Neural crest cell (in vitro differentiated cells): ENCODE measurements at regions not wholly inside any gene's neighbourhood (a gene's known extent, or its start where the extent isn't known, plus 50 kb on each side); places are given as distances from the start of the nearest gene placed in this dataset.
A peak's percentile ranks its signal among the peaks of the same experiment; 100 is the strongest.

ENCODE experiments used
- DNase-seq: peaks from one replicate; pipeline ENCODE4 v3.0.0; 2021; ENCODE audit warnings: low read depth, mixed read lengths, low spot score
- H3K27ac Mint-ChIP-seq: one replicate; pipeline ENCODE4 v1.8.0; 2021; ENCODE audit warnings: mild to moderate bottlenecking, mixed read lengths; ENCODE audit not compliant: unreplicated experiment
- H3K27me3 Mint-ChIP-seq: 2 replicates; pipeline ENCODE4 v1.8.0; 2021; ENCODE audit warnings: low read depth, mild to moderate bottlenecking, mixed read lengths
- H3K36me3 Mint-ChIP-seq: 2 replicates; pipeline ENCODE4 v1.8.0; 2021; ENCODE audit warnings: low read depth, mild to moderate bottlenecking, mixed read lengths
- H3K4me1 Mint-ChIP-seq: 2 replicates; pipeline ENCODE4 v1.8.0; 2021; ENCODE audit warnings: mixed read lengths
- H3K4me3 Mint-ChIP-seq: one replicate; pipeline ENCODE4 v1.8.0; 2021; ENCODE audit warnings: mild to moderate bottlenecking, mixed read lengths
- H3K9me3 Mint-ChIP-seq: 2 replicates; pipeline ENCODE4 v1.8.0; 2021; ENCODE audit warnings: mixed read lengths
- CTCF ChIP-seq: fragments of 200-600 bp; sonication (generic); conservative IDR thresholded peaks from 2 replicates; pipeline ENCODE4 v1.5.0; 2021; ENCODE audit warnings: antibody characterized with exemption, mild to moderate bottlenecking

- Mint-ChIP-seq H3K36me3 (no peaks in the 10 kb centered on the region), H3K27me3 (peaks cover 19% of the 10 kb centered on the region), H3K4me1 (peaks cover 7% of the 10 kb centered on the region), H3K27ac (no peak overlapping the region), H3K4me3 (no peak overlapping the region), H3K9me3 (no peaks in the 10 kb centered on the region)
- DNase-seq: no peak
- TF ChIP-seq CTCF: no peak
Measured at GRCh38 chr2:136444323-136444722, 321.0 kb upstream of the THSD7B start.

- H3K27ac Mint-ChIP-seq: no peak overlapping the region
- H3K4me3 Mint-ChIP-seq: no peak overlapping the region
- no peak for TF ChIP-seq CTCF
- H3K36me3 Mint-ChIP-seq: no peaks in the 10 kb centered on the region
- H3K4me1 Mint-ChIP-seq: peaks cover 7% of the 10 kb centered on the region
- H3K9me3 Mint-ChIP-seq: no peaks in the 10 kb centered on the region
- peaks cover 21% of the 10 kb centered on the region for H3K27me3 Mint-ChIP-seq
- DNase-seq: no peak
Measured at GRCh38 chr2:136443661-136444060, 321.7 kb upstream of the THSD7B start.

- no peaks in the 10 kb centered on the region for H3K9me3 Mint-ChIP-seq
- no peaks in the 10 kb centered on the region for H3K36me3 Mint-ChIP-seq
- TF ChIP-seq CTCF: no peak
- peaks cover 8% of the 10 kb centered on the region for H3K4me1 Mint-ChIP-seq
- peaks cover 21% of the 10 kb centered on the region for H3K27me3 Mint-ChIP-seq
- no peak overlapping the region for H3K27ac Mint-ChIP-seq
- no peak for DNase-seq
- H3K4me3 Mint-ChIP-seq: no peak overlapping the region
Measured at GRCh38 chr2:136441979-136442714, 323.2 kb upstream of the THSD7B start.

- Mint-ChIP-seq H3K9me3 (no peaks in the 10 kb centered on the region), H3K27me3 (peaks cover 21% of the 10 kb centered on the region)
- no peak for DNase-seq
Measured at GRCh38 chr2:136439064-136439676, 321.2 kb upstream of the CXCR4 start.

GRCh38 chr2:136437461-136437860 lies 319.5 kb upstream of the CXCR4 start:
- no peak for DNase-seq
- H3K27me3 Mint-ChIP-seq: peaks cover 21% of the 10 kb centered on the region
- no peaks in the 10 kb centered on the region for H3K9me3 Mint-ChIP-seq
- peak overlapping the region; percentile 13 for H3K27ac Mint-ChIP-seq
- H3K4me1 Mint-ChIP-seq: peaks cover 8% of the 10 kb centered on the region
- no peak overlapping the region for H3K4me3 Mint-ChIP-seq
- H3K36me3 Mint-ChIP-seq: no peaks in the 10 kb centered on the region
- no peak for TF ChIP-seq CTCF

More at GRCh38 chr2:136439064-136439676, 321.2 kb upstream of the CXCR4 start:
- Mint-ChIP-seq H3K27ac (no peak overlapping the region), H3K4me3 (no peak overlapping the region), H3K36me3 (no peaks in the 10 kb centered on the region), H3K4me1 (peaks cover 13% of the 10 kb centered on the region)
- no peak for TF ChIP-seq CTCF
